H9 (cell line): ENCODE measurements at regions not wholly inside any gene's neighbourhood (a gene's known extent, or its start where the extent isn't known, plus 50 kb on each side); places are given as distances from the start of the nearest gene placed in this dataset.

ENCODE experiments used
- DNase-seq: peaks from one replicate; pipeline ENCODE4 v3.0.0-alpha.2; 2017
- H2AFZ ChIP-seq: one replicate; pipeline ENCODE4 v1.6.1; 2013; ENCODE audit warnings: mild to moderate bottlenecking, low read length, control low read depth, moderate library complexity
- H2AK5ac ChIP-seq: 2 replicates; pipeline ENCODE4 v1.6.1; 2013; ENCODE audit warnings: low read length, control low read depth, mixed read lengths; ENCODE audit not compliant: insufficient read length
- H2BK120ac ChIP-seq: one replicate; pipeline ENCODE4 v1.6.1; 2013; ENCODE audit warnings: low read depth, mild to moderate bottlenecking, low read length, control low read depth, inconsistent platforms; ENCODE audit not compliant: poor library complexity, severe bottlenecking
- H2BK12ac ChIP-seq: 2 replicates; pipeline ENCODE4 v1.6.1; 2013; ENCODE audit warnings: low read length, control low read depth, mixed read lengths, low read depth; ENCODE audit not compliant: insufficient read length
- H2BK15ac ChIP-seq: 2 replicates; pipeline ENCODE4 v1.6.1; 2013; ENCODE audit warnings: low read depth, low read length, control low read depth
- H2BK20ac ChIP-seq: one replicate; pipeline ENCODE4 v1.6.1; 2013; ENCODE audit warnings: low read depth, mild to moderate bottlenecking, low read length, control low read depth, inconsistent platforms; ENCODE audit not compliant: poor library complexity, severe bottlenecking
- H2BK5ac ChIP-seq: 2 replicates; pipeline ENCODE4 v1.6.1; 2013; ENCODE audit warnings: low read length, control low read depth, mixed read lengths; ENCODE audit not compliant: insufficient read length
- H3K14ac ChIP-seq: 2 replicates; pipeline ENCODE4 v1.6.1; 2013; ENCODE audit warnings: low read length, control low read depth; ENCODE audit not compliant: insufficient read depth
- H3K18ac ChIP-seq: 2 replicates; pipeline ENCODE4 v1.6.1; 2013; ENCODE audit warnings: low read depth, mild to moderate bottlenecking, mixed read lengths, low read length, control low read depth; ENCODE audit not compliant: insufficient read length
- H3K23ac ChIP-seq: 2 replicates; pipeline ENCODE4 v1.6.1; 2013; ENCODE audit warnings: low read length, control low read depth, mixed read lengths, low read depth; ENCODE audit not compliant: insufficient read length
- H3K23me2 ChIP-seq: 2 replicates; pipeline ENCODE4 v1.6.1; 2013; ENCODE audit warnings: low read depth, mild to moderate bottlenecking, mixed read lengths, low read length, control low read depth; ENCODE audit not compliant: insufficient read length, poor library complexity, severe bottlenecking
- H3K27ac ChIP-seq: 2 replicates; pipeline ENCODE4 v1.5.1; 2013; ENCODE audit warnings: low read length, control low read depth, mixed read lengths, low read depth; ENCODE audit not compliant: insufficient read length
- H3K27me3 ChIP-seq: 2 replicates; pipeline ENCODE4 v1.6.1; 2013; ENCODE audit warnings: low read length, control low read depth, inconsistent platforms; ENCODE audit not compliant: insufficient read depth
- H3K4ac ChIP-seq: 2 replicates; pipeline ENCODE4 v1.6.1; 2013; ENCODE audit warnings: low read depth, mild to moderate bottlenecking, control low read depth, inconsistent platforms, low read length, moderate library complexity
- H3K4me1 ChIP-seq: 2 replicates; pipeline ENCODE4 v1.6.1; 2013; ENCODE audit warnings: low read length, control low read depth, inconsistent platforms; ENCODE audit not compliant: insufficient read depth
- H3K4me2 ChIP-seq: 2 replicates; pipeline ENCODE4 v1.6.1; 2013; ENCODE audit warnings: low read length, control low read depth, mixed read lengths; ENCODE audit not compliant: insufficient read length, insufficient read depth
- H3K56ac ChIP-seq: 2 replicates; pipeline ENCODE4 v1.6.1; 2013; ENCODE audit warnings: low read depth, mild to moderate bottlenecking, mixed read lengths, low read length, control low read depth; ENCODE audit not compliant: insufficient read length
- H3K79me1 ChIP-seq: 2 replicates; pipeline ENCODE4 v1.6.1; 2013; ENCODE audit warnings: low read depth, mild to moderate bottlenecking, moderate library complexity, low read length, control low read depth, inconsistent platforms; ENCODE audit not compliant: insufficient read depth, poor library complexity, severe bottlenecking
- H3K79me2 ChIP-seq: 2 replicates; pipeline ENCODE4 v1.6.1; 2013; ENCODE audit warnings: low read length, control low read depth, inconsistent platforms; ENCODE audit not compliant: insufficient read depth
- H3K9ac ChIP-seq: 2 replicates; pipeline ENCODE4 v1.6.1; 2013; ENCODE audit warnings: low read length, control low read depth, mixed read lengths; ENCODE audit not compliant: insufficient read length; ENCODE audit errors: extremely low read depth
- H3K9me3 ChIP-seq: one replicate; pipeline ENCODE4 v1.6.1; 2013; ENCODE audit warnings: low read depth, low read length, inconsistent platforms; ENCODE audit not compliant: control insufficient read depth
- H3T11ph ChIP-seq: one replicate; pipeline ENCODE4 v1.6.1; 2013; ENCODE audit warnings: mild to moderate bottlenecking, low read length, control low read depth, inconsistent platforms
- H4K20me1 ChIP-seq: one replicate; pipeline ENCODE4 v1.6.1; 2013; ENCODE audit not compliant: control insufficient read depth, insufficient read length, insufficient read depth
- H4K5ac ChIP-seq: 2 replicates; pipeline ENCODE4 v1.6.1; 2013; ENCODE audit warnings: low read depth, mild to moderate bottlenecking, mixed read lengths, low read length, control low read depth; ENCODE audit not compliant: insufficient read length
- H4K8ac ChIP-seq: replicated peaks from 2 replicates; pipeline ENCODE4 v1.6.1; 2013; ENCODE audit warnings: low read length, control low read depth, mixed read lengths, low read depth; ENCODE audit not compliant: insufficient read length
- H4K91ac ChIP-seq: 2 replicates; pipeline ENCODE4 v1.6.1; 2013; ENCODE audit warnings: low read depth, mild to moderate bottlenecking, moderate library complexity, mixed read lengths, low read length, control low read depth; ENCODE audit not compliant: insufficient read length
- H3K27ac Mint-ChIP-seq, 3 experiments: 2 replicates in 2 of 3; 3 replicates in 1 of 3; pipeline ENCODE4 v1.8.0; 2020 to 2021; ENCODE audit warnings: mixed read lengths in 3 of 3, mild to moderate bottlenecking in 1 of 3, moderate library complexity in 1 of 3
- H3K27me3 Mint-ChIP-seq: 2 replicates; pipeline ENCODE4 v1.8.0; 2021; ENCODE audit warnings: low read depth, mild to moderate bottlenecking, moderate library complexity, mixed read lengths
- H3K36me3 Mint-ChIP-seq, 3 experiments: 2 replicates in 2 of 3; 3 replicates in 1 of 3; pipeline ENCODE4 v1.8.0; 2020 to 2021; ENCODE audit warnings: low read depth in 3 of 3, mixed read lengths in 3 of 3; ENCODE audit not compliant: insufficient read depth in 1 of 3
- H3K4me1 Mint-ChIP-seq, 2 experiments: 2 replicates each; pipeline ENCODE4 v1.8.0; 2020; ENCODE audit warnings: mixed read lengths in 2 of 2
- H3K4me3 Mint-ChIP-seq, 2 experiments: 2 replicates in 1 of 2; 3 replicates in 1 of 2; pipeline ENCODE4 v1.8.0; 2020 to 2021; ENCODE audit warnings: mild to moderate bottlenecking in 2 of 2, mixed read lengths in 2 of 2, moderate library complexity in 1 of 2
- H3K9me3 Mint-ChIP-seq, 2 experiments: 2 replicates in 1 of 2; 3 replicates in 1 of 2; pipeline ENCODE4 v1.8.0; 2020; ENCODE audit warnings: mild to moderate bottlenecking in 2 of 2, mixed read lengths in 2 of 2, moderate library complexity in 1 of 2
- WGBS: extraction: QIAGEN DNeasy Blood & Tissue Kit; methylation state at CpG from one replicate; pipeline ENCODE4 v1.1.7; 2013; ENCODE audit warnings: missing lambda C conversion rate, low lambda C conversion rate, mixed read lengths; ENCODE audit not compliant: insufficient read length; ENCODE audit errors: extremely low coverage; 5-methylcytosine and 5-hydroxymethylcytosine counted together
- TF ChIP-seq, protein P1 (sequence below): fragments of 200-600 bp; sonication (generic); conservative IDR thresholded peaks from 3 replicates; pipeline ENCODE4 v1.8.0; 2021; ENCODE audit warnings: antibody characterized with exemption, mild to moderate bottlenecking

DNA sequence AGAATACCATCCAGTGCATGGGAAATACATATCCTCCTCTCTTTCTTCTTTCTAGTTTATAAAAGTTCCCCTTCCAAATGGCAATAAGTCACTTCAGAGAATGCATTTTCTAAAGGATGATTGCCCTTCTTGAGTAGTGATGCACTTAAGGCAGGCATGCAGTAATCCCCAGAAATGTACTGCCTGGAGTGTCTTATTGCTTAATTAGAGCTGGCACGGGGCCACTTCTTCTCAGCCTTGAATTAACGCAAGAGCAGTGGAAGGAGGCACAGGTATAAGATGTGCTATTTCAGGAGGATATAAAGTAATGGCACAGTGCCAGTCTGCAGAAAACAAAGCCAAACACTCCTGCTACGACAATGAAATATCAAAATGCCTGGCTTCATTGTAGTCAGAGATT is 371.4 kb upstream of the FAM241A start:
- WGBS: no CpG with 5 or more reads among the region's 3 CpGs
- H2AFZ ChIP-seq: no peak overlapping the region
- H3K79me1 ChIP-seq: no peaks in the 10 kb centered on the region

More for the DNA sequence above, 371.4 kb upstream of the FAM241A start:
- Histone ChIP-seq H4K91ac (no peak overlapping the region), H4K8ac (no peak overlapping the region), H2BK20ac (no peak overlapping the region), H3K23me2 (no peaks in the 10 kb centered on the region), H2BK5ac (no peak overlapping the region), H3K27ac (no peak overlapping the region), H2BK15ac (no peak overlapping the region), H2BK120ac (no peak overlapping the region), H3K4me1 (no peaks in the 10 kb centered on the region), H3K4me2 (no peak overlapping the region), H3K14ac (no peak overlapping the region), H4K20me1 (no peaks in the 10 kb centered on the region), H3K79me2 (no peaks in the 10 kb centered on the region), H3K18ac (no peak overlapping the region), H3K4ac (no peak overlapping the region), H3K9ac (no peak overlapping the region), H3T11ph (no peak overlapping the region), H2AK5ac (no peak overlapping the region), H4K5ac (no peak overlapping the region), H3K56ac (no peak overlapping the region), H3K23ac (no peak overlapping the region), H3K27me3 (no peaks in the 10 kb centered on the region), H3K9me3 (no peaks in the 10 kb centered on the region), H2BK12ac (no peak overlapping the region)
- Mint-ChIP-seq H3K4me3 (no peak overlapping the region), H3K9me3 (no peaks in the 10 kb centered on the region; a peak in 1 of 5 replicates), H3K27ac (no peak overlapping the region), H3K36me3 (no peaks in the 10 kb centered on the region), H3K27me3 (no peaks in the 10 kb centered on the region), H3K4me1 (no peaks in the 10 kb centered on the region)
- TF ChIP-seq, protein P1, sequence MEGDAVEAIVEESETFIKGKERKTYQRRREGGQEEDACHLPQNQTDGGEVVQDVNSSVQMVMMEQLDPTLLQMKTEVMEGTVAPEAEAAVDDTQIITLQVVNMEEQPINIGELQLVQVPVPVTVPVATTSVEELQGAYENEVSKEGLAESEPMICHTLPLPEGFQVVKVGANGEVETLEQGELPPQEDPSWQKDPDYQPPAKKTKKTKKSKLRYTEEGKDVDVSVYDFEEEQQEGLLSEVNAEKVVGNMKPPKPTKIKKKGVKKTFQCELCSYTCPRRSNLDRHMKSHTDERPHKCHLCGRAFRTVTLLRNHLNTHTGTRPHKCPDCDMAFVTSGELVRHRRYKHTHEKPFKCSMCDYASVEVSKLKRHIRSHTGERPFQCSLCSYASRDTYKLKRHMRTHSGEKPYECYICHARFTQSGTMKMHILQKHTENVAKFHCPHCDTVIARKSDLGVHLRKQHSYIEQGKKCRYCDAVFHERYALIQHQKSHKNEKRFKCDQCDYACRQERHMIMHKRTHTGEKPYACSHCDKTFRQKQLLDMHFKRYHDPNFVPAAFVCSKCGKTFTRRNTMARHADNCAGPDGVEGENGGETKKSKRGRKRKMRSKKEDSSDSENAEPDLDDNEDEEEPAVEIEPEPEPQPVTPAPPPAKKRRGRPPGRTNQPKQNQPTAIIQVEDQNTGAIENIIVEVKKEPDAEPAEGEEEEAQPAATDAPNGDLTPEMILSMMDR: no peak
- no peak for DNase-seq
